ENCODE measurements at regions not wholly inside any gene's neighbourhood (a gene's known extent, or its start where the extent isn't known, plus 50 kb on each side); places are given as distances from the start of the nearest gene placed in this dataset.

DNA sequence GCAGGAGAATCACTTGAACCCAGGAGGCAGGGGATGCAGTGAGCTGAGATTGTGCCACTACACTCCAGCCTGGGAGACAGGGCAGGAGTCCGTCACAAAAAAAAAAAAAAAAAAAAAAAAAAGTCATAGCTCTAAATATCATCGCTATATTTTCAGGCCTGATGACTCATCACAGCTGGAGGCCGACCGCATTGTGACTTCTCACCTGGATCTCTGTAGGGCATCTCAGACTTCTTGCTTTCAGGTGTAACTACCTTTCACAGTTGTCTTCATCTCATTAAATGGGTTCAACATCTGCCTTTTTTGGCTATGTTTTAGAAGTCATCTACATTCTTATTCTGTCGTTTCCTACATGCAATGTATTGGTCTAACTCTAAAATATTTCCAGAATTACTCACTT lies 353.1 kb upstream of the MON1B start:
- DNase-seq (no peak), ATAC-seq (ENCODE audit: low read depth) (no peak)
- Mint-ChIP-seq H3K27ac (no peak overlapping the region), H3K4me3 (no peak overlapping the region), H3K36me3 (ENCODE audit: low read depth) (no peaks in the 10 kb centered on the region), H3K9me3 (peaks cover 2% of the 10 kb centered on the region), H3K27me3 (no peaks in the 10 kb centered on the region), H3K4me1 (no peaks in the 10 kb centered on the region)
- TF ChIP-seq, protein P1, sequence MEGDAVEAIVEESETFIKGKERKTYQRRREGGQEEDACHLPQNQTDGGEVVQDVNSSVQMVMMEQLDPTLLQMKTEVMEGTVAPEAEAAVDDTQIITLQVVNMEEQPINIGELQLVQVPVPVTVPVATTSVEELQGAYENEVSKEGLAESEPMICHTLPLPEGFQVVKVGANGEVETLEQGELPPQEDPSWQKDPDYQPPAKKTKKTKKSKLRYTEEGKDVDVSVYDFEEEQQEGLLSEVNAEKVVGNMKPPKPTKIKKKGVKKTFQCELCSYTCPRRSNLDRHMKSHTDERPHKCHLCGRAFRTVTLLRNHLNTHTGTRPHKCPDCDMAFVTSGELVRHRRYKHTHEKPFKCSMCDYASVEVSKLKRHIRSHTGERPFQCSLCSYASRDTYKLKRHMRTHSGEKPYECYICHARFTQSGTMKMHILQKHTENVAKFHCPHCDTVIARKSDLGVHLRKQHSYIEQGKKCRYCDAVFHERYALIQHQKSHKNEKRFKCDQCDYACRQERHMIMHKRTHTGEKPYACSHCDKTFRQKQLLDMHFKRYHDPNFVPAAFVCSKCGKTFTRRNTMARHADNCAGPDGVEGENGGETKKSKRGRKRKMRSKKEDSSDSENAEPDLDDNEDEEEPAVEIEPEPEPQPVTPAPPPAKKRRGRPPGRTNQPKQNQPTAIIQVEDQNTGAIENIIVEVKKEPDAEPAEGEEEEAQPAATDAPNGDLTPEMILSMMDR (IDR thresholded peaks at IDR 0.05) = no peak
- intact Hi-C loops (cut with micrococcal nuclease) = no loop called here
- POLR2A ChIA-PET = no interaction called here
- CTCF ChIA-PET = no interaction called here

DNA sequence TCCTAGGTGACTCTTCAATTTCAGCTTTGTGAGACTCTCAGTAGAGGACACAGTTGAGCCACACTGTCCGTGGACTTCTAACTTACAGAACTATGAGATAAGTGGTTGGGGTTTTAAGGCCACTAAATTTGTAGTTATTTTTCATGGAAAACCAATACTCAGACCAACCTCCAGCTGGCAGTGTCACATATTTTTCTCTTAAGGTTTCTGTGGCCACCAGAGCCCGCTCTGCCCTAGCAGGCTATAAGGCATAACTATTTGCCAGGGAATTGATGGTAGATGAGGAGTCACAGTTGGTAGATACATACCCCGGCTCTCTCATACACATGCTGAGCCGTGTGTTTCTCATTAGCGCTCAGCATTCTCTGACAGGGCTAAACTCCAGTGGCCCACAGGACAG lies 336.8 kb upstream of the MON1B start:
- Mint-ChIP-seq H3K9me3 (peaks cover 13% of the 10 kb centered on the region), H3K4me3 (no peak overlapping the region), H3K27ac (no peak overlapping the region), H3K4me1 (no peaks in the 10 kb centered on the region), H3K36me3 (ENCODE audit: low read depth) (no peaks in the 10 kb centered on the region), H3K27me3 (no peaks in the 10 kb centered on the region)
- POLR2A ChIA-PET = no interaction called here
- intact Hi-C loops (cut with micrococcal nuclease) = no loop called here
- ATAC-seq (ENCODE audit: low read depth) (no peak), DNase-seq (no peak)
- TF ChIP-seq, protein P1 (IDR thresholded peaks at IDR 0.05) = no peak
- CTCF ChIA-PET = no interaction called here

DNA sequence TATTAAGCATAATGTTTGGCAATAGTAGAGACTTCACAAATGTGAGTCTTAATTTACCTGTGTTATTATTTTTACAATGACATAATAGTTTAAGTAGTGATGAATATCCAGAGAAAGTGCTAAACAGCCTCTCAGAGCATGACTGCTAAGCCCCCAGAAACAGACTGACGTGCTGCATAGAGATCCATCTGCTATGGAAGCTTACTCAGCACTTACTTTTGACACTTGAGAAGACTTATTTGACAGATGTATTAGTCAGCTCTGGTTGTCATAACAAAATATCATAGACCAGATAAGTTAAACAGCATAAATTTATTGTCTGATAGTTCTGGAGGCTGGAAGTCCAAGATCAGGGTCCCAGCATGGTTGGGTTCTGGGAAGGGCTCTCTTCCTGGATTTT lies 334.9 kb upstream of the MON1B start:
- H3K9me3 Mint-ChIP-seq = peaks cover 20% of the 10 kb centered on the region
- ChIA-PET POLR2A (no interaction called here), CTCF (no interaction called here)
- ATAC-seq (ENCODE audit: low read depth) (no peak), DNase-seq (no peak)
- H3K36me3 Mint-ChIP-seq (ENCODE audit: low read depth) = no peaks in the 10 kb centered on the region
- H3K27me3 Mint-ChIP-seq = no peaks in the 10 kb centered on the region
- intact Hi-C loops (cut with micrococcal nuclease) = no loop called here
- TF ChIP-seq, protein P1 (IDR thresholded peaks at IDR 0.05) = no peak
- no peaks in the 10 kb centered on the region for H3K4me1 Mint-ChIP-seq
- no peak overlapping the region for H3K27ac Mint-ChIP-seq
- H3K4me3 Mint-ChIP-seq = no peak overlapping the region

DNA sequence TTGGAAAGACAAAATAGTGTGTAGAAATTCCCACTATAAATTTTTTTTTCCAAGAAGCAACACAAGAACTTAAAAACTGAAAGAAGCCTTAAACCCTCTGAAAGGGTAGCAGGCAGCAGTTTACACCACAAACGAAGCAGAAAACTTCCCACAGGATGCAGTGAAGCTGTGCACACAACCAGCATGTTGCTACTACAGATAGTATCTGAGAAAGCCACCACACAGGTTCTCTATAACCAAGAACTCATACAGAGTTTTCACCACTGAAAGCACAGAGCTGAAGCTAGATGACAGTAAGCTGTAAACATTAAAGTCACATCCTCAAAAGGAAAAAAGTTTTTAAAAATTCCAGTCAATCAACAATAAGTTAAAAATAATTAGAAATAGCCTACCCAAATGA lies 333.6 kb upstream of the MON1B start:
- ATAC-seq (ENCODE audit: low read depth) = no peak
- H3K4me1 Mint-ChIP-seq = no peaks in the 10 kb centered on the region

DNA sequence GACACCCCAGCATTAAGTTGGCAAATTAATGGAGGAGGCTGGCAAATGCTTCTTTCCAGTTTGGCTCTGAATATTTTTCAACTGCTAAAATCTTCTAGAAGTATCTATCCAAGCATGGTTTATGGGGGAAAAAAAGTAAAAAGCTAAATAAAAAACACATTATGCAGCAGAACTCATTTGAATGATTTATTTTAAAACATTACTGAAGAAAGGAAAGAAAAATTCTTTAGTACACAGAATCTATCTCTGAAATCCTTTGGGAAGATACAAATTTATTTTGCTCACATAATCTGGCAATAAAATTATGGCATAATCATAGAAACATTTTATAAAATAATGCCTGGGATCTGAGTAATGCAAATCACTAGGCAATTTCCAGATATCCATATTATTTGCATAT lies 328.1 kb upstream of the MON1B start:
- intact Hi-C loops (cut with micrococcal nuclease) = no loop called here
- H3K9me3 Mint-ChIP-seq = peaks cover 18% of the 10 kb centered on the region

More for the DNA sequence above, 333.6 kb upstream of the MON1B start:
- Mint-ChIP-seq H3K36me3 (ENCODE audit: low read depth) (no peaks in the 10 kb centered on the region), H3K27me3 (no peaks in the 10 kb centered on the region), H3K4me3 (no peak overlapping the region), H3K9me3 (peaks cover 20% of the 10 kb centered on the region), H3K27ac (no peak overlapping the region)
- TF ChIP-seq, protein P1 (IDR thresholded peaks at IDR 0.05) = no peak
- ChIA-PET CTCF (no interaction called here), POLR2A (no interaction called here)
- no peak for DNase-seq
- intact Hi-C loops (cut with micrococcal nuclease) = no loop called here

More for the DNA sequence above, 328.1 kb upstream of the MON1B start:
- CTCF ChIA-PET = no interaction called here
- no peaks in the 10 kb centered on the region for H3K27me3 Mint-ChIP-seq
- no peak overlapping the region for H3K27ac Mint-ChIP-seq
- DNase-seq = no peak
- TF ChIP-seq, protein P1 (IDR thresholded peaks at IDR 0.05) = no peak
- ATAC-seq (ENCODE audit: low read depth) = no peak
- no peak overlapping the region for H3K4me3 Mint-ChIP-seq
- POLR2A ChIA-PET = no interaction called here
- no peaks in the 10 kb centered on the region for H3K36me3 Mint-ChIP-seq (ENCODE audit: low read depth)
- H3K4me1 Mint-ChIP-seq = no peaks in the 10 kb centered on the region

All from activated B cell treated with CpG ODN at 0.5 μM for 24 hours (primary cell).